A549 (cell line): ENCODE measurements at regions not wholly inside any gene's neighbourhood (a gene's known extent, or its start where the extent isn't known, plus 50 kb on each side); places are given as distances from the start of the nearest gene placed in this dataset.

Experiments used
- CTCF ChIP-seq: fragments of >200 bp; sonication (Bioruptor Twin); formaldehyde crosslinking; IDR thresholded peaks from 3 replicates; pipeline ENCODE4 v1.5.1; 2016
- EHMT2 ChIP-seq: fragments of 200-600 bp; sonication (generic); IDR thresholded peaks from 2 replicates; pipeline ENCODE4 v1.6.1; 2016; ENCODE audit warnings: antibody characterized with exemption, low read depth, mild to moderate bottlenecking, moderate library complexity
- GATA3 ChIP-seq: IDR thresholded peaks from 2 replicates; pipeline ENCODE4 v1.6.1; 2012; ENCODE audit warnings: borderline replicate concordance
- KDM1A ChIP-seq: fragments of 200-600 bp; sonication (generic); IDR thresholded peaks from 2 replicates; pipeline ENCODE4 v1.6.1; 2016; ENCODE audit warnings: low read depth, mild to moderate bottlenecking
- NFE2L2 ChIP-seq: fragments of 150-350 bp; conservative IDR thresholded peaks from 2 replicates; pipeline ENCODE4 v1.6.1; 2014; ENCODE audit warnings: low read length
- PHF8 ChIP-seq: fragments of 200-600 bp; sonication (generic); IDR thresholded peaks from 2 replicates; pipeline ENCODE4 v1.6.1; 2016; ENCODE audit warnings: low read depth, mild to moderate bottlenecking, antibody characterized with exemption, moderate library complexity, borderline replicate concordance
- POLR2A ChIP-seq: IDR thresholded peaks from 2 replicates; pipeline ENCODE4 v1.6.1; 2012; ENCODE audit warnings: mild to moderate bottlenecking, low read length
- RCOR1 ChIP-seq: fragments of 150-350 bp; IDR thresholded peaks from 2 replicates; pipeline ENCODE4 v1.6.1; 2014; ENCODE audit warnings: antibody characterized with exemption, low read length, low read depth

GRCh38 chr14:62599616-62600385 lies 445.5 kb downstream of the KCNH5 start:
- TF ChIP-seq GATA3 (no peak), POLR2A (no peak), RCOR1 (no peak), EHMT2 (no peak), PHF8 (no peak), NFE2L2 (no peak), CTCF (no peak), KDM1A (no peak)
